HEK293 (cell line): ENCODE measurements at regions not wholly inside any gene's neighbourhood (a gene's known extent, or its start where the extent isn't known, plus 50 kb on each side); places are given as distances from the start of the nearest gene placed in this dataset.

ENCODE experiments used
- CTCF ChIA-PET: fragments of 350-600 bp; formaldehyde crosslinking; extraction: SDS; loops from one replicate; lab custom pipeline; 2021; ENCODE audit warnings: antibody characterized with exemption; lab: Yijun Ruan, JAX
- POLR2A ChIA-PET: fragments of 300-600 bp; formaldehyde crosslinking; extraction: SDS; loops from one replicate; lab custom pipeline; 2020; ENCODE audit warnings: antibody characterized with exemption, inconsistent platforms; lab: Yijun Ruan, JAX
- H3K27ac ChIP-seq: fragments of 200-500 bp; sonication (Bioruptor generic); 2 replicates; pipeline ENCODE4 v1.5.1; 2014; ENCODE audit warnings: low read depth, low read length, control low read depth, inconsistent platforms; ENCODE audit errors: extremely low read depth
- H3K36me3 ChIP-seq, 2 experiments: fragments of 200-500 bp in 1 of 2; sonication (Bioruptor generic) in 1 of 2; 1 replicate in 1 of 2; 2 replicates in 1 of 2; pipeline ENCODE4 v1.5.1; 2014 to 2017; ENCODE audit warnings: inconsistent platforms in 2 of 2, low read length in 2 of 2; ENCODE audit not compliant: control insufficient read depth in 2 of 2, insufficient read depth in 1 of 2
- H3K4me1 ChIP-seq: fragments of 200-500 bp; sonication (Bioruptor generic); 2 replicates; pipeline ENCODE4 v1.5.1; 2014; ENCODE audit warnings: mild to moderate bottlenecking, low read length, inconsistent platforms; ENCODE audit not compliant: control insufficient read depth, insufficient read depth
- H3K4me3 ChIP-seq: 2 replicates; pipeline ENCODE4 v1.5.1; 2011; ENCODE audit warnings: low read depth, mild to moderate bottlenecking, control low read depth, low read length, moderate library complexity
- H3K9me3 ChIP-seq: fragments of 200-500 bp; sonication (Bioruptor generic); 2 replicates; pipeline ENCODE4 v1.5.1; 2014; ENCODE audit warnings: low read depth, low read length, inconsistent platforms; ENCODE audit not compliant: control insufficient read depth, insufficient read depth
- EGR2 ChIP-seq: fragments of 450-650 bp; formaldehyde crosslinking; IDR thresholded peaks from 2 replicates; pipeline ENCODE4 v1.5.1; 2016; ENCODE audit warnings: low read depth, missing biosample characterization, missing genetic modification characterization
- GLI4 ChIP-seq: fragments of 450-650 bp; formaldehyde crosslinking; IDR thresholded peaks from 2 replicates; pipeline ENCODE4 v1.5.1; 2016; ENCODE audit warnings: missing biosample characterization, missing genetic modification characterization
- GLIS1 ChIP-seq: fragments of 450-650 bp; formaldehyde crosslinking; IDR thresholded peaks from 2 replicates; pipeline ENCODE4 v1.5.1; 2016; ENCODE audit warnings: missing biosample characterization, missing genetic modification characterization
- HIC1 ChIP-seq: fragments of 450-650 bp; formaldehyde crosslinking; IDR thresholded peaks from 2 replicates; pipeline ENCODE4 v1.5.1; 2016; ENCODE audit warnings: missing biosample characterization, missing genetic modification characterization
- KLF9 ChIP-seq: fragments of 450-650 bp; formaldehyde crosslinking; IDR thresholded peaks from 2 replicates; pipeline ENCODE4 v1.5.1; 2016; ENCODE audit warnings: missing biosample characterization, missing genetic modification characterization, low read depth
- MEIS1 ChIP-seq: sonication (generic); formaldehyde crosslinking; IDR thresholded peaks from 2 replicates; pipeline ENCODE4 v1.8.1; 2022; ENCODE audit warnings: missing genetic modification reagents, mild to moderate bottlenecking, borderline replicate concordance
- PRDM6 ChIP-seq: fragments of 450-650 bp; formaldehyde crosslinking; IDR thresholded peaks from 2 replicates; pipeline ENCODE4 v1.5.1; 2017; ENCODE audit warnings: missing biosample characterization, missing genetic modification characterization
- SCRT1 ChIP-seq: fragments of 450-650 bp; formaldehyde crosslinking; IDR thresholded peaks from 2 replicates; pipeline ENCODE4 v1.5.1; 2016; ENCODE audit warnings: missing biosample characterization, missing genetic modification characterization, borderline replicate concordance
- SETDB1 ChIP-seq: IDR thresholded peaks from one replicate; pipeline ENCODE4 v1.6.1; 2017; ENCODE audit warnings: mild to moderate bottlenecking, low read length, moderate library complexity, mixed read lengths; ENCODE audit not compliant: insufficient read length
- TCF7L2 ChIP-seq: IDR thresholded peaks from 2 replicates; pipeline ENCODE4 v1.6.1; 2011; ENCODE audit warnings: low read depth, mild to moderate bottlenecking, inconsistent platforms, low read length, moderate library complexity, borderline replicate concordance
- YY2 ChIP-seq: fragments of 450-650 bp; formaldehyde crosslinking; IDR thresholded peaks from 2 replicates; pipeline ENCODE4 v1.5.1; 2016; ENCODE audit warnings: missing biosample characterization, missing genetic modification characterization
- ZBTB49 ChIP-seq: fragments of 450-650 bp; formaldehyde crosslinking; IDR thresholded peaks from 2 replicates; pipeline ENCODE4 v1.5.1; 2016; ENCODE audit warnings: missing biosample characterization, missing genetic modification characterization, low read depth
- ZNF10 ChIP-seq: fragments of 450-650 bp; formaldehyde crosslinking; IDR thresholded peaks from 2 replicates; pipeline ENCODE4 v1.5.1; 2017; ENCODE audit warnings: missing biosample characterization, missing genetic modification characterization
- ZNF133 ChIP-seq: fragments of 450-650 bp; formaldehyde crosslinking; IDR thresholded peaks from 2 replicates; pipeline ENCODE4 v1.5.1; 2016; ENCODE audit warnings: missing biosample characterization, missing genetic modification characterization
- ZNF140 ChIP-seq: fragments of 450-650 bp; formaldehyde crosslinking; IDR thresholded peaks from 2 replicates; pipeline ENCODE4 v1.5.1; 2016; ENCODE audit warnings: missing biosample characterization, missing genetic modification characterization
- ZNF24 ChIP-seq: fragments of 450-650 bp; formaldehyde crosslinking; IDR thresholded peaks from 2 replicates; pipeline ENCODE4 v1.5.1; 2016; ENCODE audit warnings: missing biosample characterization, missing genetic modification characterization
- ZNF302 ChIP-seq: fragments of 450-650 bp; formaldehyde crosslinking; IDR thresholded peaks from 2 replicates; pipeline ENCODE4 v1.5.1; 2016; ENCODE audit warnings: missing biosample characterization, missing genetic modification characterization, low read depth
- ZNF433 ChIP-seq: fragments of 450-650 bp; formaldehyde crosslinking; IDR thresholded peaks from 2 replicates; pipeline ENCODE4 v1.5.1; 2016; ENCODE audit warnings: missing biosample characterization, missing genetic modification characterization, low read depth
- ZNF544 ChIP-seq: fragments of 450-650 bp; formaldehyde crosslinking; IDR thresholded peaks from 2 replicates; pipeline ENCODE4 v1.5.0; 2017; ENCODE audit warnings: missing biosample characterization, missing genetic modification characterization
- ZNF624 ChIP-seq: fragments of 450-650 bp; formaldehyde crosslinking; IDR thresholded peaks from 2 replicates; pipeline ENCODE4 v1.5.1; 2017; ENCODE audit warnings: missing biosample characterization, missing genetic modification characterization
- ZNF660 ChIP-seq: fragments of 450-650 bp; IDR thresholded peaks from 2 replicates; pipeline ENCODE4 v1.5.1; 2018; ENCODE audit warnings: missing biosample characterization, mild to moderate bottlenecking, missing genetic modification characterization
- ZNF777 ChIP-seq: fragments of 450-650 bp; formaldehyde crosslinking; IDR thresholded peaks from 2 replicates; pipeline ENCODE4 v1.5.1; 2017; ENCODE audit warnings: missing biosample characterization, missing genetic modification characterization, borderline replicate concordance
- ZNF785 ChIP-seq: fragments of 450-650 bp; formaldehyde crosslinking; IDR thresholded peaks from 2 replicates; pipeline ENCODE4 v1.5.1; 2016; ENCODE audit warnings: missing biosample characterization, missing genetic modification characterization
- ZSCAN23 ChIP-seq: fragments of 450-650 bp; formaldehyde crosslinking; IDR thresholded peaks from 2 replicates; pipeline ENCODE4 v1.5.1; 2016; ENCODE audit warnings: missing biosample characterization, missing genetic modification characterization
- ZSCAN30 ChIP-seq: fragments of 450-650 bp; IDR thresholded peaks from 2 replicates; pipeline ENCODE4 v1.5.1; 2018; ENCODE audit warnings: missing biosample characterization, mild to moderate bottlenecking, missing genetic modification characterization, moderate library complexity
- ZSCAN4 ChIP-seq: fragments of 450-650 bp; formaldehyde crosslinking; IDR thresholded peaks from 2 replicates; pipeline ENCODE4 v1.5.1; 2017; ENCODE audit warnings: missing biosample characterization, missing genetic modification characterization

DNA sequence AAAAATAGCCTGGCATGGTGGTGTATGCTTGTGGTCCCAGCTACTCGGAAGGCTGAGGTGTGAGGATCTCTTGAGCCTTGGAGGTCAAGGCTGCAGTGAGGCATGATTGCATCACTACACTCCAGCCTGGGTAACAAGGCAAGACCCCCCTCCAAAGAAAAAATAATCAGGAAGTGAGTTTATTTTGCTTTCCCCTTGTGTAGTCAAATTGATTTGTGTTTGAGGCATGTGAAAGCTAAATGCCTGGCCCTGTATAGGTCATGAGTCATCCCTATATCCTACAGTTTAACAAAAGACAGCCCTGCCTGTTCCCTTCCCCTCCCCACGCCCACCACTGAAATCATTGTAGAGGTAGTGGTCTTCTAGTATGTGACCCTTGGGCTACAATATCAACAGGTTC, 241.4 kb upstream of the JUN start:
- POLR2A ChIA-PET = no interaction called here
- no peak for TF ChIP-seq ZSCAN23 (tag by site-specific recombination)
- TF ChIP-seq ZNF302 (tag by site-specific recombination) = no peak
- TF ChIP-seq ZNF624 (tag by site-specific recombination) = no peak
- 0 out of 2 replicates have a peak, but pooled peaks have one; percentile 48 for TF ChIP-seq SCRT1 (tag by site-specific recombination)
- TF ChIP-seq YY2 = no peak
- TF ChIP-seq ZNF133 (tag by site-specific recombination) = no peak
- no peak for TF ChIP-seq ZNF544 (tag by site-specific recombination)
- TF ChIP-seq ZNF140 (tag by site-specific recombination) = no peak
- Histone ChIP-seq H3K9me3 (no peaks in the 10 kb centered on the region), H3K4me1 (no peaks in the 10 kb centered on the region), H3K27ac (no peak overlapping the region), H3K4me3 (no peak overlapping the region), H3K36me3 (no peaks in the 10 kb centered on the region)
- CTCF ChIA-PET = no interaction called here

GRCh38 chr1:59025898-59026426, 242.1 kb upstream of the JUN start:
- Histone ChIP-seq H3K27ac (no peak overlapping the region), H3K9me3 (no peaks in the 10 kb centered on the region), H3K4me1 (no peaks in the 10 kb centered on the region), H3K4me3 (no peak overlapping the region), H3K36me3 (no peaks in the 10 kb centered on the region)
- no peak for TF ChIP-seq SETDB1
- TF ChIP-seq ZNF10 (tag by site-specific recombination) = no peak
- no peak for TF ChIP-seq ZNF785 (tag by site-specific recombination)
- TF ChIP-seq ZSCAN23 (tag by site-specific recombination) = no peak
- TF ChIP-seq TCF7L2 = no peak
- POLR2A ChIA-PET = interaction anchor here (1.2 kb wide), 1 partner anchor 243 kb away, joined by 3 read pairs; no protein-coding TSS in a partner anchor
- CTCF ChIA-PET = no interaction called here

GRCh38 chr1:59026472-59026948, 242.7 kb upstream of the JUN start:
- no peaks in the 10 kb centered on the region for H3K9me3 ChIP-seq
- H3K4me1 ChIP-seq = no peaks in the 10 kb centered on the region
- no peak overlapping the region for H3K27ac ChIP-seq
- CTCF ChIA-PET = no interaction called here
- POLR2A ChIA-PET = interaction anchor here (1.2 kb wide), 1 partner anchor 244 kb away, joined by 3 read pairs; no protein-coding TSS in a partner anchor
- H3K36me3 ChIP-seq = no peaks in the 10 kb centered on the region
- no peak overlapping the region for H3K4me3 ChIP-seq
- no peak for TF ChIP-seq KLF9 (tag by site-specific recombination)
- TF ChIP-seq ZNF777 (tag by site-specific recombination) = no peak
- TF ChIP-seq EGR2 (tag by site-specific recombination) = no peak
- TF ChIP-seq GLIS1 = no peak
- no peak for TF ChIP-seq HIC1 (tag by site-specific recombination)
- no peak for TF ChIP-seq MEIS1 (CRISPR knock-in tag)
- TF ChIP-seq PRDM6 = no peak
- TF ChIP-seq ZBTB49 (tag by site-specific recombination) = no peak
- TF ChIP-seq ZNF24 (tag by site-specific recombination) = no peak
- TF ChIP-seq ZSCAN30 (tag by site-specific recombination) = no peak
- TF ChIP-seq ZNF544 (tag by site-specific recombination) = no peak
- no peak for TF ChIP-seq GLI4 (tag by site-specific recombination)
- no peak for TF ChIP-seq ZNF433 (tag by site-specific recombination)
- TF ChIP-seq ZNF660 (tag by site-specific recombination) = no peak
- TF ChIP-seq ZSCAN4 (tag by site-specific recombination) = no peak
